ENCODE measurements at regions not wholly inside any gene's neighbourhood (a gene's known extent, or its start where the extent isn't known, plus 50 kb on each side); places are given as distances from the start of the nearest gene placed in this dataset.
"Not testable (repeated sequence)": the region's sequence is repeated elsewhere in the genome, so short reads cannot be mapped to it uniquely, and the experiment has no call there.

- DNase-seq = not testable (repeated sequence)
Measured at GRCh38 chr14:83981676-83982258, 1548.2 kb upstream of the FLRT2 start.

- no peak for DNase-seq
Measured at GRCh38 chr14:83988275-83988674, 1541.7 kb upstream of the FLRT2 start.

- no peak for DNase-seq
Measured at GRCh38 chr14:83991666-83992065, 1538.3 kb upstream of the FLRT2 start.

GRCh38 chr14:83992857-83993256 is 1537.1 kb upstream of the FLRT2 start:
- DNase-seq = no peak

GRCh38 chr14:83993545-83993944 is 1536.4 kb upstream of the FLRT2 start:
- no peak for DNase-seq

- DNase-seq = no peak
Measured at GRCh38 chr14:83994020-83994419, 1535.9 kb upstream of the FLRT2 start.

- DNase-seq = no peak
Measured at GRCh38 chr14:84001023-84001422, 1528.9 kb upstream of the FLRT2 start.

- no peak for DNase-seq
Measured at GRCh38 chr14:84003346-84003745, 1526.6 kb upstream of the FLRT2 start.

- DNase-seq = no peak
Measured at GRCh38 chr14:84006643-84007155, 1523.2 kb upstream of the FLRT2 start.

GRCh38 chr14:84013424-84013823 is 1516.5 kb upstream of the FLRT2 start:
- DNase-seq = no peak

GRCh38 chr14:84017495-84017894 is 1512.4 kb upstream of the FLRT2 start:
- no peak for DNase-seq

GRCh38 chr14:84021433-84021832 is 1508.5 kb upstream of the FLRT2 start:
- DNase-seq = no peak

GRCh38 chr14:84024231-84024820 is 1505.6 kb upstream of the FLRT2 start:
- no peak for DNase-seq

- no peak for DNase-seq
Measured at GRCh38 chr14:84025106-84026012, 1504.6 kb upstream of the FLRT2 start.

GRCh38 chr14:84027351-84027750 is 1502.6 kb upstream of the FLRT2 start:
- DNase-seq = no peak

- DNase-seq = no peak
Measured at GRCh38 chr14:84028080-84028604, 1501.8 kb upstream of the FLRT2 start.

GRCh38 chr14:84029246-84029645 is 1500.7 kb upstream of the FLRT2 start:
- DNase-seq = no peak

- DNase-seq = no peak
Measured at GRCh38 chr14:84029720-84030119, 1500.2 kb upstream of the FLRT2 start.

- no peak for DNase-seq
Measured at GRCh38 chr14:84036840-84037239, 1493.1 kb upstream of the FLRT2 start.

- DNase-seq = no peak
Measured at GRCh38 chr14:84037593-84037992, 1492.4 kb upstream of the FLRT2 start.

GRCh38 chr14:84040101-84040500 is 1489.8 kb upstream of the FLRT2 start:
- no peak for DNase-seq

GRCh38 chr14:84041421-84041820 is 1488.5 kb upstream of the FLRT2 start:
- no peak for DNase-seq

GRCh38 chr14:84042992-84043391 is 1487.0 kb upstream of the FLRT2 start:
- DNase-seq = no peak

Data from activated CD4-positive, alpha-beta T cell treated with anti-CD3 and anti-CD28 coated beads for 4 hours (primary cell).